ENCODE measurements at regions not wholly inside any gene's neighbourhood (a gene's known extent, or its start where the extent isn't known, plus 50 kb on each side); places are given as distances from the start of the nearest gene placed in this dataset.
"Not testable (repeated sequence)": the region's sequence is repeated elsewhere in the genome, so short reads cannot be mapped to it uniquely, and the experiment has no call there.

DNA sequence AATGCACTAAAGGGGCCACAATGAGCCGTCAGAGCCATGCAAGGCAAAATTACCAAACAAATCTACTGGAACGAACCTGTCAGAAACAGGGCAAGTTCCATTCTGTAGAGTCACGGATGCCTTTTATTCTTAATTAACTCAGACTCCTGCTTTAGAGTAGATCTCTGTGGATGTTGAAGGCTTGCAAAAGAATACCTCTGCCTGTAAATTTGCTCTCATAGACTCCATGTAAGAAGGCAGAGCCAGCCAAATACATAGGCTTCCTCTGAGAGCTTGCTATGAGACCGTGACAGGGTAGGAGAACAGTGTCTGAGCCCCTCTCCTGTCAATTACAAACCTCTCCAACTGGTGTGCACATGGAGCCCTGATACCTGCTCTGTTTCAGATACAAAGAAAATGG is 787.9 kb upstream of the POM121L12 start:
- DNase-seq: no peak

DNA sequence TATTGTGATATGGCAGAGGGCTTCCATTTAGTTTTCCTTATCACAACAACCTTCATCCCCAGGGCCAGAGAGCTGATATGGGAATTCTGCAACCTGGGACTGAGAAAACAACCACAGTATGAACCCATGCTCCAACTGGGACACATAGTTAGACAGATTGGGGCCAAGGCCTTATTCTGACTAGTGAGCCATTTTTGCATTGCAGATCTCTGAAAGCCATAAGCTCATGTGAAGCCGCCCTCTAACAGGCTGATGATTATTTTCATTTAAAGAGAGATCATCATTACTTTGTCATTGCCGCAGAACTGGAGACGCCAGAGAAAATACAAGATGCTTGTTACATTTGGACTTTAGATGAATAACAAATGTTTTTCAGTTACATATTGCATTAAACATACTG is 791.7 kb upstream of the POM121L12 start:
- DNase-seq: no peak

DNA sequence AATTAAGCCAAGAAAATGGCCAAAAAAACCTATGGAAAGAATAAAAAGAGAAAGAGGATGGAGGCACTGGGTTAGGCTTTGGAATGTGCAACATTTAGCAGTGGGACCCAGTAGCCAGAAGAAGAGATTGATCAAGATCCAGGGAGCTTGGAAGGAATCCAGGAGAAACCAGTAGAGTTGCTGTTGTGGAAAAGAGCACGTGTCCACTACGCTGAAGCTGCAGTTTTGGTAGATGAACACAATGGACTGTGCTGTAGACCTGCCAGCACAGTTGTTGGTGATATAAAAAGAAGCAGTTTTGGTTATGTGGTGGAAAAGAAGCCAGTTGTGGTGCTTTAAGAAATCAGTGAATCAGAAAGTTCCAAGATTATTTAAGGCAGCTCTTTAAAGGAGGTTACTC is 802.2 kb upstream of the POM121L12 start:
- DNase-seq: no peak

DNA sequence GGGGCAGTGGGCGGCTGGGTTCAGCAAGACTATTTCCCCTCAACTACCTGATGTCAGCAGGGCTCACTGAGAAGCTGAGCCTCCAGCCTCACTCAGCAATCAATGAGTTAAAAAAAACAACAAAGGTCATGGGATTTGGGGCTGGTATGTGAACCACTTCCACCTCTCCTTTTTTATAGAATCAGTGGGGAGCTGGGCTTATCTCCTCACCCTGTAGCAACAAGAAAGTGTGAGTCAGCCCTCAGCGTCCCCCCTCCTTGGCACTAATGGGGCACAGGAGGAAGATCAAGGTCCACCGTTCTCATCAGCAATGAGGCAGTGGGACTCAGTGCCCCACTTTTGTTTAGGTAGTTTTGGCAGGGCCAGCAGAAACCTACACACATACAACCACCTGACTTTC is 823.5 kb upstream of the POM121L12 start:
- no peak for DNase-seq

- no peak for DNase-seq
Measured at GRCh38 chr7:52209614-52210013, 825.8 kb upstream of the POM121L12 start.

DNA sequence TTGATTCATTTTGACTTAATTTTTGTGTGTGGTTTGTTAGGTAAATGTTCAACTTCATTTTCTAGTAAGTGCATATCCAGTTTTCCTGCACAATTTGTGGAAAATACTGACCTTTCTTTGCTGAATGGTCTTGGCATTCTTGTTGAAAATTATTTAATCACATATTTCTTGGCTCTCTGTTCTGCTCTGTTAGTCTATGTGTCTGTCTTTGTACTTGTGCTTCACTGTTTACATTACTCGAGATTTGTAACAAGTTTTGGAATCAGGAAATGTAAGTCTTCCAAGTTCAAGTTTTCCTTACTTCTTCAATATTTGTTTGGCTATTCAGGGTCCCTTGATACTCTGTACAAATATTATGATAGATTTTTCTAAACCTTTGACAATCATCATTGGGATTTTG is 838.2 kb upstream of the POM121L12 start:
- no peak for DNase-seq

- no peak for DNase-seq
Measured at GRCh38 chr7:52195664-52196063, 839.8 kb upstream of the POM121L12 start.

GRCh38 chr7:52189153-52189778 is 846.2 kb upstream of the POM121L12 start:
- no peak for DNase-seq

DNA sequence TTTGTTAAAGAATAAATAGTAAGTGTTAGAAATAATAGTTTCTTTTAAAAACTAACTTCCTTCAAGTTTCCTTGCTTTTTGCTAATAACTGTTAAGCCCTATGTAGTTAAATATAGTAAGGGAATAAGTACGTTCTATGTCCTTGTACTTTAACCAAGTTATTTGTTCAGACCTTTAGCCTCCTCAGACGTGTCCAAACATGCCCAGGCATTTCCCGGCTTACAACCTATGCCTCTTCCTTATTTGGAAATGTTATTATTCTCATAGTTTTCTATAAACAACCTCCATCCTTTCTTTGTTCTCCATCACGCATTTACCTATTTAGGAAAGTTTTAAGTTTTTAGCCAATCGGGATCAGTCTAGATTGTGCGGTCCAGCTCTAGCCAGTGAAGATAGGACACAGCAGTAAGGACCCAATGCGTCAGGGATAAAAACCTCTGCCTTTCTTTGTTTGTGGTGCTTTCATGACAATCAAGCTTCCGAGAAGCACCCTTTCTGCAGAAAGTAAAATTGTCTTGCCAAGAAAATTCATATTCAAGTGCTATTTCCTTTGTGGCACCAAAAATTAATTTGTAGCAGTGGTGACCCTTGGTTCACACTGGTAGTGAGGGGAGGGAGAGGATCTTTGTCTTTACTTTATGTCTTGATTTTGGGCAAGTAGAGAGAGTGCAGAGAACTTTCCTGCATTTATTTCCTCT is 851.3 kb upstream of the POM121L12 start:
- DNase-seq: no peak

- DNase-seq: no peak
Measured at GRCh38 chr7:52179934-52180333, 855.5 kb upstream of the POM121L12 start.

GRCh38 chr7:52168085-52168484 is 851.5 kb upstream of the COBL start:
- no peak for DNase-seq

DNA sequence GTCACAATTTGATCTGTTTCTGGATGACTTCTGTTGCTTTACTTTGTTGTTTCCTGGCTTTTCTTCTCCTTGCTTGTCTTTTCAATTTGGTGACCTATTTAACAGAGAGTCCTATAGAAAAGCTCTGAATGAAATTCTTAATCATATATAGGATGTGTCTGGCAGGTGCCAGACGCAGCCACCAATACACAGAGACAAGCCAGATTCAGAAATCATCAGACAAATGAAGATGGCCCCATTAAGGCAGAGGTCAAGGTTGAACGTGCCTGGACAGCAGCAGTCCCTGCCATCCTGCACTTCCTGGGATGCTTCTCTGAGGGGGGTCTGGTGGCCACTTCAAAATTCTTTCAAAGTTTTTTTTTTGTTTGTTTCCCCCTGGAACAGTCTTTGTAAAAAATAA is 846.7 kb upstream of the COBL start:
- no peak for DNase-seq

DNA sequence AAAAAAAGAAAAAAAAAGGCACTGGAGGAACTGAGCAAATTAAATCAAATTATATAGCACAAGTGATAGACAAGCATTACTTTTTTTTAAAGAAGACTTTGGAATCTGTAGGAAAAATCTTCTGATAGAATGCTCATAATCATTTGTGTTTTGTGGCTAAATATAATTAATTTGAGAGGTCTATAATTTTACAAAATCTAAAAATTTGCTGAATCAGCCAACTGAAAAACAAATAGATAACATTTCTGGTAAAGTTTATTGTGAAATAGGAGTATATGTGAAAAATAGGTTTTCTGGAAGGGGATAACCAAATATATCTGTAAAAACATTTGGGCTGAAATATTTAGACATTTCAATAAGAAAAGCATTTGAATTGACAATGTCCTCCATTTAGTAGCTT is 844.9 kb upstream of the COBL start:
- no peak for DNase-seq

- DNase-seq: not testable (repeated sequence)
Measured at GRCh38 chr7:52159421-52159820, 842.8 kb upstream of the COBL start.

GRCh38 chr7:52154382-52154781 is 837.8 kb upstream of the COBL start:
- no peak for DNase-seq

GRCh38 chr7:52151559-52151958 is 835.0 kb upstream of the COBL start:
- no peak for DNase-seq

- no peak for DNase-seq
Measured at GRCh38 chr7:52150952-52151351, 834.3 kb upstream of the COBL start.

GRCh38 chr7:52146871-52147634 is 830.4 kb upstream of the COBL start:
- no peak for DNase-seq

DNA sequence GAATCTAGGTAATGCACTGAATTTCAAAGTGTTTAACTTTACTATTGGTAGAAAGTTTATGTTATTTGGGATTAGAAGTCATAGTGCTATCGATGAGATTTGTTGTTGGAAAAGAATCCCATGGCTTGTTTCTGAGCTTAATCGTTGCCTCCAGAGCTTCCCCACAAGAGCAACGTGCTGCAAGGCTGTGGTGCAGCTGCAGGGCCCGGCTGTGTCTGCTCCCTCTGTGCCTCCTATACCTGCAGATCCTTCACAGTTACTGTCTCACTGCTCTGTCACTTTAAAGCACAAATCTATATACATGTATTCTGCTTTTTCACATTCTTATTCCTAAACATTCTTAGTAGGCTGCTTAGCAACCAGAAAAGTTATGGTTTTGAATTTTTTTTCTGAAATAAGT is 826.6 kb upstream of the COBL start:
- no peak for DNase-seq

- DNase-seq: no peak
Measured at GRCh38 chr7:52140851-52141250, 824.2 kb upstream of the COBL start.

DNA sequence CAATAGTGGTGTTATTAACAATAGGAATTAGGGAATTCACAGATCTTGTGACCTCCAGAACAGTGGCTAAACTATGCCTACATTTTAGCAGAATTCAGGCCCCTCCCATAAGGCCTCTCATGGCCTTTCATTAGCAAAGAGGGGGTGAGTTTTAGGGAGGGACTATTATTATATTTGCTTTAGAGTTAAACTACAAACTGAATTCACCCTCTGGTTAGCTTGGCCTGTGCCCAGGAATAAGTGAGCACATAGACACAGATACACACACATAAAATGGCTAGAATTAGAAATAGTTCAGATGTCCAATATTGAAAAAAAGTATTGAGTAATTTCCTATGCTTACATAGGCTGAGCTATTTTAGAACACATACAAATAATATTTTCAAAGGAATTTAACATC is 818.8 kb upstream of the COBL start:
- DNase-seq: no peak

DNA sequence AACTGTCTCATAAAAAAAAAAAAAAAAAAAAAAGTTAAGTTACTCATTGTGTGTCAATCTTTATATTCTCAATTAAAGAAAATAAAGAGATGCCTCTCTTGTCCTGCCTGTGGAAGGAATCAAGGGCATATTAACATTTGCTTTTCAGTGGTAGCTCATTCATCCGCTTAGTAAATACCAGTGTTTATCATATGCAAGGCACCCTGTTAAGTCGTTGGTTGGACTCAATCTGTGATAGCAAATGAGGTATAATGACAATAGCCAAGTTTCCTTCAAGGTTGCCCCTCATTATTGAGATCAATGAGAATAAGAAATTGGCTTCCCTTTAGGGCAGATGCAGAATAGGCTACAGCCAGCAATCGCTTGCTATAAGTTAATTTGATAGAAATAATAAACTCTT is 812.7 kb upstream of the COBL start:
- DNase-seq: no peak

GRCh38 chr7:52120912-52121311 is 804.3 kb upstream of the COBL start:
- DNase-seq: no peak

- DNase-seq: no peak
Measured at GRCh38 chr7:52119537-52119936, 802.9 kb upstream of the COBL start.
